ENCODE measurements at regions not wholly inside any gene's neighbourhood (a gene's known extent, or its start where the extent isn't known, plus 50 kb on each side); places are given as distances from the start of the nearest gene placed in this dataset.

GRCh38 chr12:19012965-19013364 is 116.6 kb upstream of the PLEKHA5 start:
- TF ChIP-seq CTCF (IDR thresholded peaks at IDR 0.05; ENCODE audit: low read depth, low read length, missing input control), result no peak
- no peak for TF ChIP-seq GABPA (IDR thresholded peaks at IDR 0.05 in 1 of 2, conservative IDR thresholded peaks at IDR 0.05 in 1 of 2)
- TF ChIP-seq FOXA2 (IDR thresholded peaks at IDR 0.05), result peak; percentile 74
- TF ChIP-seq REST (IDR thresholded peaks at IDR 0.05), result peak; percentile 43
- TF ChIP-seq RAD21 (IDR thresholded peaks at IDR 0.05), result peak; percentile 22 to 42
- no peak for TF ChIP-seq TAF1 (conservative IDR thresholded peaks at IDR 0.05)
- peak; percentile 69 for TF ChIP-seq YY1 (IDR thresholded peaks at IDR 0.05)
- TF ChIP-seq, protein P1, sequence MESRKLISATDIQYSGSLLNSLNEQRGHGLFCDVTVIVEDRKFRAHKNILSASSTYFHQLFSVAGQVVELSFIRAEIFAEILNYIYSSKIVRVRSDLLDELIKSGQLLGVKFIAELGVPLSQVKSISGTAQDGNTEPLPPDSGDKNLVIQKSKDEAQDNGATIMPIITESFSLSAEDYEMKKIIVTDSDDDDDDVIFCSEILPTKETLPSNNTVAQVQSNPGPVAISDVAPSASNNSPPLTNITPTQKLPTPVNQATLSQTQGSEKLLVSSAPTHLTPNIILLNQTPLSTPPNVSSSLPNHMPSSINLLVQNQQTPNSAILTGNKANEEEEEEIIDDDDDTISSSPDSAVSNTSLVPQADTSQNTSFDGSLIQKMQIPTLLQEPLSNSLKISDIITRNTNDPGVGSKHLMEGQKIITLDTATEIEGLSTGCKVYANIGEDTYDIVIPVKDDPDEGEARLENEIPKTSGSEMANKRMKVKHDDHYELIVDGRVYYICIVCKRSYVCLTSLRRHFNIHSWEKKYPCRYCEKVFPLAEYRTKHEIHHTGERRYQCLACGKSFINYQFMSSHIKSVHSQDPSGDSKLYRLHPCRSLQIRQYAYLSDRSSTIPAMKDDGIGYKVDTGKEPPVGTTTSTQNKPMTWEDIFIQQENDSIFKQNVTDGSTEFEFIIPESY (IDR thresholded peaks at IDR 0.05), result no peak
- no peak for TF ChIP-seq ATF3 (IDR thresholded peaks at IDR 0.05)
- no peak for TF ChIP-seq EGR1 (IDR thresholded peaks at IDR 0.05; ENCODE audit: low read depth in 2 of 2)
- TF ChIP-seq FOXA1 (IDR thresholded peaks at IDR 0.05), result peak; percentile 28
- TF ChIP-seq SP1 (IDR thresholded peaks at IDR 0.05), result peak; percentile 58
- TF ChIP-seq MAX (IDR thresholded peaks at IDR 0.05), result peak; percentile 66
- peak in 1 of 2 donors; percentile 78 for TF ChIP-seq JUND (IDR thresholded peaks at IDR 0.05)

Measured in liver (tissue), 3 donors.